Endothelial cell of umbilical vein (primary cell): ENCODE measurements at regions not wholly inside any gene's neighbourhood (a gene's known extent, or its start where the extent isn't known, plus 50 kb on each side); places are given as distances from the start of the nearest gene placed in this dataset.
A peak's percentile ranks its signal among the peaks of the same experiment; 100 is the strongest.

Source experiments
- BruUV-seq: library from RNA; stranded (reverse); fragments of 400-500 nt; replicated peaks from 2 replicates; lab custom pipeline; 2021; lab: Mats Ljungman, UMichigan
- CTCF ChIA-PET: fragments of 300-600, 350-600 bp; sonication (Branson Sonifier 250); formaldehyde crosslinking; loops from one replicate; lab custom pipeline; 2021; ENCODE audit warnings: antibody characterized with exemption, inconsistent platforms; lab: Charles Lee
- POLR2A ChIA-PET: fragments of 300-600, 350-600 bp; sonication (Branson Sonifier 250); formaldehyde crosslinking; loops from one replicate; lab custom pipeline; 2021; ENCODE audit warnings: antibody characterized with exemption, inconsistent platforms; lab: Charles Lee
- DNase-seq: peaks from one replicate; pipeline ENCODE4 v3.0.0-alpha.2; 2011; ENCODE audit warnings: low read depth, low spot score
- FAIRE-seq: peaks from 2 replicates; lab custom pipeline; 2011; peaks lifted over from hg19 to GRCh38; lab: Jason Lieb, UNC
- H2AFZ ChIP-seq: 2 replicates; pipeline ENCODE4 v1.6.0; 2012; ENCODE audit warnings: low read depth, low read length, control low read depth, inconsistent platforms
- H3K27ac ChIP-seq: 2 replicates; pipeline ENCODE4 v1.5.1; 2011; ENCODE audit warnings: low read depth, mild to moderate bottlenecking, control low read depth, low read length, moderate library complexity; ENCODE audit not compliant: insufficient read depth
- H3K27me3 ChIP-seq, 2 experiments: 2 replicates each; pipeline versions ENCODE4 v1.6.0 to v1.6.1; 2011; ENCODE audit warnings: low read length in 2 of 2, mixed read lengths in 1 of 2; ENCODE audit not compliant: control insufficient read depth in 2 of 2, insufficient read depth in 2 of 2
- H3K36me3 ChIP-seq, 2 experiments: 2 replicates in 1 of 2; 3 replicates in 1 of 2; pipeline ENCODE4 v1.5.1; 2011; ENCODE audit warnings: low read length in 2 of 2, mild to moderate bottlenecking in 1 of 2, moderate library complexity in 1 of 2; ENCODE audit not compliant: control insufficient read depth in 2 of 2, insufficient read depth in 2 of 2; ENCODE audit errors: extremely low read depth in 1 of 2
- H3K4me1 ChIP-seq: 3 replicates; pipeline ENCODE4 v1.5.1; 2011; ENCODE audit warnings: mild to moderate bottlenecking, low read length; ENCODE audit not compliant: control insufficient read depth, insufficient read depth; ENCODE audit errors: extremely low read depth
- H3K4me2 ChIP-seq: 2 replicates; pipeline ENCODE4 v1.6.1; 2011; ENCODE audit warnings: low read length, control low read depth, mixed read lengths; ENCODE audit not compliant: insufficient read depth
- H3K4me3 ChIP-seq, 3 experiments: fragments of 200-600 bp in 1 of 3; sonication (generic), shearing (Covaris generic) in 1 of 3; replicated peaks in 1 of 3; 2 replicates each; pipeline ENCODE4 v1.5.1; 2011 to 2016; ENCODE audit warnings: control low read depth in 3 of 3, low read length in 3 of 3, mild to moderate bottlenecking in 2 of 3, inconsistent platforms in 1 of 3, low read depth in 1 of 3, moderate library complexity in 1 of 3; ENCODE audit not compliant: insufficient read depth in 1 of 3
- H3K79me2 ChIP-seq: 2 replicates; pipeline ENCODE4 v1.6.0; 2012; ENCODE audit warnings: low read length, inconsistent platforms; ENCODE audit not compliant: control insufficient read depth, insufficient read depth
- H3K9ac ChIP-seq: replicated peaks from 2 replicates; pipeline ENCODE3; 2011; ENCODE audit warnings: low read length, control low read depth; ENCODE audit not compliant: insufficient read depth; ENCODE audit errors: extremely low read depth
- H3K9me1 ChIP-seq: replicated peaks from 3 replicates; pipeline ENCODE4 v1.6.0; 2011; ENCODE audit warnings: mild to moderate bottlenecking, low read length; ENCODE audit not compliant: control insufficient read depth, insufficient read depth; ENCODE audit errors: extremely low read depth
- H3K9me3 ChIP-seq: replicated peaks from 2 replicates; pipeline ENCODE4 v1.5.1; 2012; ENCODE audit warnings: low read length, inconsistent platforms; ENCODE audit not compliant: control insufficient read depth, insufficient read depth
- H4K20me1 ChIP-seq: replicated peaks from 2 replicates; pipeline ENCODE3; 2011; ENCODE audit warnings: mild to moderate bottlenecking, low read length; ENCODE audit not compliant: control insufficient read depth, insufficient read depth; ENCODE audit errors: extremely low read depth
- EZH2 ChIP-seq: IDR thresholded peaks from 2 replicates; pipeline ENCODE4 v1.6.1; 2012; ENCODE audit warnings: borderline replicate concordance, low read depth, mild to moderate bottlenecking, moderate library complexity, low read length, inconsistent platforms; ENCODE audit not compliant: severe bottlenecking
- FOS ChIP-seq: IDR thresholded peaks from 2 replicates; pipeline ENCODE4 v1.6.1; 2011; ENCODE audit warnings: mild to moderate bottlenecking, low read length, moderate library complexity, borderline replicate concordance; ENCODE audit not compliant: insufficient read depth
- GATA2 ChIP-seq: IDR thresholded peaks from 2 replicates; pipeline ENCODE4 v1.7.0; 2011; ENCODE audit warnings: low read depth, mild to moderate bottlenecking, moderate library complexity, mixed read lengths, low read length; ENCODE audit not compliant: insufficient read length, insufficient read depth
- JUN ChIP-seq: IDR thresholded peaks from 2 replicates; pipeline ENCODE4 v1.6.1; 2011; ENCODE audit warnings: borderline replicate concordance, low read depth; ENCODE audit not compliant: insufficient read length, insufficient read depth
- MYC ChIP-seq: IDR thresholded peaks from one replicate; pipeline ENCODE4 v1.6.1; 2011; ENCODE audit warnings: mild to moderate bottlenecking, low read depth, low read length
- POLR2A ChIP-seq: IDR thresholded peaks from 2 replicates; pipeline ENCODE4 v1.6.1; 2012; ENCODE audit warnings: low read depth, mild to moderate bottlenecking, control low read depth, low read length
- POLR2AphosphoS5 ChIP-seq: IDR thresholded peaks from 2 replicates; pipeline ENCODE4 v1.6.1; 2012; ENCODE audit warnings: low read depth, mild to moderate bottlenecking, control low read depth, low read length, moderate library complexity; ENCODE audit not compliant: insufficient read depth
- dilution Hi-C: fragments of 300-500 bp; cut with MboI; formaldehyde crosslinking; loops from one replicate; pipeline ENCODE4 v1.15.0; 2019; ENCODE audit warnings: low sequenced_read_pairs; ENCODE audit not compliant: extremely low pct_ligation_motif_present
- intact Hi-C: fragments of 100-400 bp; cut with micrococcal nuclease; formaldehyde crosslinking; loops from one replicate; pipeline ENCODE4 v1.10.0; 2022
- TF ChIP-seq, protein P1 (sequence below): IDR thresholded peaks from 2 replicates; pipeline ENCODE4 v1.6.1; 2011; ENCODE audit not compliant: insufficient read depth, insufficient read length
- TF ChIP-seq, protein P2 (sequence below), 2 donors: IDR thresholded peaks; 1 replicate in 1 of 2; 2 replicates in 1 of 2; pipeline ENCODE4 v1.5.1; 2011; ENCODE audit warnings: low read length in 2 of 2, mild to moderate bottlenecking in 2 of 2, moderate library complexity in 2 of 2, control low read depth in 1 of 2, inconsistent platforms in 1 of 2, low read depth in 1 of 2; ENCODE audit not compliant: insufficient read depth in 1 of 2; ENCODE audit errors: extremely low read depth in 1 of 2

DNA sequence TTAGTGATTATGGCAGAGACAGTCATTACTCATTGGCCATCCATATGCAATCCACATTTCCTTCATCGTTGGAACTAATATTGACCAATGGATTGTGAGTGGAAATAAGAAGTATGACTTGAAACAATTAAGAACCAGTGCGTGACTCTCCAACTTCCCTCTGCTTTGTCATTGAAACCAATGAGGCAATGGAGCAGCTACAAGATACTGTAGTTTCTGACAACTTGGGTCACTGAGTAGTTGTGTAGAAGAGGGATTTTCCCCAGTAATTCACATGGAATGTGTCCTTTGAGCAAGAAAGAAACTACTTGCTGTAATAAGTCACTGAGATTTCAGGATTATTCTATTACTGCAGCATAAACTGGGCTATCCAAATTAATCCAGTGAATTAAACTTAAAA lies 785.3 kb upstream of the RIOK2 start:
- Histone ChIP-seq H3K4me1 (no peaks in the 10 kb centered on the region), H3K36me3 (no peaks in the 10 kb centered on the region), H3K9me1 (no peaks in the 10 kb centered on the region), H3K27me3 (no peaks in the 10 kb centered on the region), H3K9me3 (no peaks in the 10 kb centered on the region), H3K9ac (no peak overlapping the region), H2AFZ (no peak overlapping the region), H3K4me3 (no peak overlapping the region), H4K20me1 (no peaks in the 10 kb centered on the region), H3K27ac (no peak overlapping the region), H3K79me2 (no peaks in the 10 kb centered on the region), H3K4me2 (no peak overlapping the region)
- ChIA-PET CTCF (interaction anchor here (1.5 kb wide), 1 partner anchor 23 kb away, joined by 3 read pairs; no protein-coding TSS in a partner anchor), POLR2A (no interaction called here)
- DNase-seq: no peak
- TF ChIP-seq GATA2: no peak
- TF ChIP-seq, protein P1, sequence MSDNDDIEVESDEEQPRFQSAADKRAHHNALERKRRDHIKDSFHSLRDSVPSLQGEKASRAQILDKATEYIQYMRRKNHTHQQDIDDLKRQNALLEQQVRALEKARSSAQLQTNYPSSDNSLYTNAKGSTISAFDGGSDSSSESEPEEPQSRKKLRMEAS: no peak
- dilution Hi-C loops (no loop called here), intact Hi-C loops (no loop called here)
- no TSS peak for BruUV-seq
- no peak for FAIRE-seq

DNA sequence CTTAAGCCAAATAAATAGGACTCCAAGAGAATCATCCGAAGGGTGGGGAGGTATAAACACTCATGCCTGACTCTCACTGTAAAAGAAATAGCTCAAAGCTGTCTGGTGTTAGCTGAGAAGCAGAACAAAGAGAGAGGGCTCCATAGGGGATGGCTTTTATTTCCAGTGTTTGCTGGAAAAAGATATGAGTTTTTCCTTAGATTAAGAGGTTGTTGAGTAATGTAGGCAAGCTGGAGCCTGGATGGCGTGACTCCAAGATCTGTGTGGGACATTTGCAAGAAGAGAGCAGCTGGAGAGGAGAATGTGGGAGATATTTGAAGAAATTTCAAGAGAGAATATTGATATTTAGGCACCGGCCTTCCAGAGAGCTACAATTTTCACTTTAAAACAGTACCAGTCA lies 793.7 kb upstream of the RGMB start:
- FAIRE-seq (no peak), DNase-seq (no peak)
- POLR2A ChIA-PET: no interaction called here
- CTCF ChIA-PET: interaction anchor here (1.1 kb wide), 1 partner anchor 749 kb away, joined by 3 read pairs; no protein-coding TSS in a partner anchor
- H3K4me1 ChIP-seq: peaks cover 10% of the 10 kb centered on the region
- no peaks in the 10 kb centered on the region for H3K79me2 ChIP-seq
- no peaks in the 10 kb centered on the region for H3K9me3 ChIP-seq
- H3K4me2 ChIP-seq: peak overlapping the region; percentile 24
- no peaks in the 10 kb centered on the region for H4K20me1 ChIP-seq
- intact Hi-C loops (loop anchor here (5.0 kb wide), 1 partner anchor 1217 kb away; no protein-coding TSS in a partner anchor), dilution Hi-C loops (no loop called here)
- H3K9me1 ChIP-seq: no peaks in the 10 kb centered on the region
- H3K27ac ChIP-seq: peak overlapping the region; percentile 45
- no peaks in the 10 kb centered on the region for H3K27me3 ChIP-seq
- TF ChIP-seq POLR2A (no peak), JUN (no peak), GATA2 (no peak), FOS (no peak), EZH2 (no peak), POLR2AphosphoS5 (no peak), MYC (no peak)
- TF ChIP-seq, protein P2, sequence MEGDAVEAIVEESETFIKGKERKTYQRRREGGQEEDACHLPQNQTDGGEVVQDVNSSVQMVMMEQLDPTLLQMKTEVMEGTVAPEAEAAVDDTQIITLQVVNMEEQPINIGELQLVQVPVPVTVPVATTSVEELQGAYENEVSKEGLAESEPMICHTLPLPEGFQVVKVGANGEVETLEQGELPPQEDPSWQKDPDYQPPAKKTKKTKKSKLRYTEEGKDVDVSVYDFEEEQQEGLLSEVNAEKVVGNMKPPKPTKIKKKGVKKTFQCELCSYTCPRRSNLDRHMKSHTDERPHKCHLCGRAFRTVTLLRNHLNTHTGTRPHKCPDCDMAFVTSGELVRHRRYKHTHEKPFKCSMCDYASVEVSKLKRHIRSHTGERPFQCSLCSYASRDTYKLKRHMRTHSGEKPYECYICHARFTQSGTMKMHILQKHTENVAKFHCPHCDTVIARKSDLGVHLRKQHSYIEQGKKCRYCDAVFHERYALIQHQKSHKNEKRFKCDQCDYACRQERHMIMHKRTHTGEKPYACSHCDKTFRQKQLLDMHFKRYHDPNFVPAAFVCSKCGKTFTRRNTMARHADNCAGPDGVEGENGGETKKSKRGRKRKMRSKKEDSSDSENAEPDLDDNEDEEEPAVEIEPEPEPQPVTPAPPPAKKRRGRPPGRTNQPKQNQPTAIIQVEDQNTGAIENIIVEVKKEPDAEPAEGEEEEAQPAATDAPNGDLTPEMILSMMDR (IDR thresholded peaks at IDR 0.05; ENCODE audit: extremely low read depth in 1 of 2, insufficient read depth in 1 of 2, low read depth in 1 of 2, low read length in 2 of 2): no peak
- TF ChIP-seq, protein P1: no peak
- H3K9ac ChIP-seq: no peak overlapping the region
- no peaks in the 10 kb centered on the region for H3K36me3 ChIP-seq
- peak overlapping the region; percentile 51 for H2AFZ ChIP-seq
- BruUV-seq: no TSS peak
- no peak overlapping the region for H3K4me3 ChIP-seq
